HG03095 (cell line): ENCODE measurements at regions not wholly inside any gene's neighbourhood (a gene's known extent, or its start where the extent isn't known, plus 50 kb on each side); places are given as distances from the start of the nearest gene placed in this dataset.

ENCODE experiments used
- ATAC-seq: cut with Tn5 transposase; IDR thresholded peaks from one replicate; pipeline ENCODE4 v1.9.1; 2021; ENCODE audit warnings: moderate library complexity; ENCODE audit not compliant: unreplicated experiment

DNA sequence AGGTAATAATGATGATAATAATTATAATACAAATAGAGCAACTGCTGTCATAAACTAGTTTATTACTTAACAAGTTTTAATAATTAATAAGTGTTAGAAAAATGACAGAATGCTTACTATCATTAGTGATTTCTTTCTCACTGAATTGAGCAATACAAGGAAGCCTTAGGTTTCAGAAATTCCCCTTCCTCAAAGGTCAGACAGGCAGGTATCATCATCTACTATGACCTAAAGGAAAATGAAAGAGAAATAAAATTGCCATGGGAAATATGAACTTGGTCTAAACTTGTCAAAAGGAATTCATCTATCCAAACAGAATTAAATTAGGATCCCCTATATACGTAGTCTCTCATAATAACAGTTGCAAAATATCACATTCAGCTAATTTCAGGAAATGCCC lies 56.3 kb upstream of the SLC7A11 start:
- ATAC-seq, result no peak

DNA sequence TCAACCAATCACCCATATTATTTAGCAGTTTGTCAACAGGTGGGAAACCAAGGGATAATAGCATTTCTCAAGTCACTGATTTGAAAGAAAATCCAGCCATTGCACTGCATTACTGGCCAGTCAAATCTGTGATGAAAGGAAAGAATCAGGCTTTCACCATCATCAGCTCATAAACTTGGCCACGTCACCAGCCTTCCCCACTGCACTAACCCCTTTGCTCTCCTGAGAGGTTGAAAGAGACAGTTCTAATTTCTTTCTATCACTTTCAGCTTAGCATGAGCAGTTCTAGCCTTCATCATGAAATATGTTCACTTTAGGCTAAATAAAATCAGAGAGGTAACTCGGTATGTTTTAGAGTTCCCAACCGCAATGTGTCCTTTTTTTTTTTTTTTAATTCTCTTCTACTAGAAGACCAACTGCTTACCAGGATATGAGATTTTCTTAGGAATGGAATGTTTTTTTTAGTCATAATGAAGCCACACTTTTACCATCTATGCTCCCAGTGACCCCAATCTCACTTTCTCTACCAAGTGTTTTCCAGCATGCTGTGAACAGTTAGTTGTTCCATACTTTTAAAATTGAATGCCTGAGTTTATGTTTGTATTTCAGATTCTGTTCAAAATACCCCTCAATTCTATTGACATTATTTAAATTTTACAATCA lies 55.7 kb upstream of the SLC7A11 start:
- ATAC-seq, result no peak

- no peak for ATAC-seq
These were observed 50.2 kb upstream of the SLC7A11 start for GRCh38 chr4:138292321-138292720.
